Esophagus muscularis mucosa (tissue), 3 donors: ENCODE measurements at regions not wholly inside any gene's neighbourhood (a gene's known extent, or its start where the extent isn't known, plus 50 kb on each side); places are given as distances from the start of the nearest gene placed in this dataset.

Source experiments
- POLR2A ChIP-seq: fragments of 450-650 bp; IDR thresholded peaks from one replicate; pipeline ENCODE4 v1.6.1; 2017; ENCODE audit warnings: antibody characterized with exemption, moderate library complexity, mild to moderate bottlenecking, low read depth
- POLR2AphosphoS5 ChIP-seq, 2 donors: sonication (generic); formaldehyde crosslinking; IDR thresholded peaks; one replicate each; pipeline ENCODE4 v1.6.1; 2017; ENCODE audit warnings: antibody characterized with exemption in 2 of 2
- TF ChIP-seq, protein P1 (sequence below), 3 experiments: fragments of 200-600 bp in 2 of 3; fragments of 450-650 bp in 1 of 3; sonication (generic) in 2 of 3; IDR thresholded peaks; one replicate each; pipeline ENCODE4 v1.5.1; 2017 to 2019; ENCODE audit warnings: antibody characterized with exemption in 3 of 3, mild to moderate bottlenecking in 2 of 3, moderate library complexity in 1 of 3

DNA sequence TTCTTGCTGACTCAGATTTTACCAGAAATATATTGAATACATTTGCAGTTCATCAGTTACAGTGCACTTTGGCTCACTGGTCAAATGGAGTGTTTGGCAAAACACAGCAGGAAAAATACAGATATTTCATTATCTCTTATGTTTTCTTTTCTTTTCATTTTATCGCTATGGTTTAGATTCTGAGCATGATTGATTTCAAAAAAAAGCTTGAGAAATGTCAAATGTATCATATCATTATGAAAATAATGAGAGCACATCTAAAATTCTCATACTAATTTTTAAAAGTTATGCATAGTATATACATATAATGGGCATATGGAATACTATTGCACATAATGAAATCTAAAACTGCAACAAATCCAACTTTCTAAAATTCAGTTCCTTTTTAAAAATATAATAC, 593.8 kb upstream of the PCDH7 start:
- no peak for TF ChIP-seq POLR2A
- TF ChIP-seq, protein P1, sequence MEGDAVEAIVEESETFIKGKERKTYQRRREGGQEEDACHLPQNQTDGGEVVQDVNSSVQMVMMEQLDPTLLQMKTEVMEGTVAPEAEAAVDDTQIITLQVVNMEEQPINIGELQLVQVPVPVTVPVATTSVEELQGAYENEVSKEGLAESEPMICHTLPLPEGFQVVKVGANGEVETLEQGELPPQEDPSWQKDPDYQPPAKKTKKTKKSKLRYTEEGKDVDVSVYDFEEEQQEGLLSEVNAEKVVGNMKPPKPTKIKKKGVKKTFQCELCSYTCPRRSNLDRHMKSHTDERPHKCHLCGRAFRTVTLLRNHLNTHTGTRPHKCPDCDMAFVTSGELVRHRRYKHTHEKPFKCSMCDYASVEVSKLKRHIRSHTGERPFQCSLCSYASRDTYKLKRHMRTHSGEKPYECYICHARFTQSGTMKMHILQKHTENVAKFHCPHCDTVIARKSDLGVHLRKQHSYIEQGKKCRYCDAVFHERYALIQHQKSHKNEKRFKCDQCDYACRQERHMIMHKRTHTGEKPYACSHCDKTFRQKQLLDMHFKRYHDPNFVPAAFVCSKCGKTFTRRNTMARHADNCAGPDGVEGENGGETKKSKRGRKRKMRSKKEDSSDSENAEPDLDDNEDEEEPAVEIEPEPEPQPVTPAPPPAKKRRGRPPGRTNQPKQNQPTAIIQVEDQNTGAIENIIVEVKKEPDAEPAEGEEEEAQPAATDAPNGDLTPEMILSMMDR (IDR thresholded peaks at IDR 0.05), result no peak
- no peak for TF ChIP-seq POLR2AphosphoS5 (IDR thresholded peaks at IDR 0.05)
